ENCODE measurements at regions not wholly inside any gene's neighbourhood (a gene's known extent, or its start where the extent isn't known, plus 50 kb on each side); places are given as distances from the start of the nearest gene placed in this dataset.

- DNase-seq = no peak
Measured at GRCh38 chr5:73337586-73338255, 110.9 kb downstream of the FOXD1 start.

- DNase-seq = no peak
Measured at GRCh38 chr5:73336366-73336765, 112.2 kb downstream of the FOXD1 start.

GRCh38 chr5:73333944-73334703 is 114.5 kb downstream of the FOXD1 start:
- no peak for DNase-seq

GRCh38 chr5:73330613-73331012 is 118.0 kb downstream of the FOXD1 start:
- DNase-seq = no peak

- DNase-seq = no peak
Measured at GRCh38 chr5:73328640-73329039, 119.9 kb downstream of the FOXD1 start.

- DNase-seq = no peak
Measured at GRCh38 chr5:73327908-73328455, 120.6 kb downstream of the FOXD1 start.

DNA sequence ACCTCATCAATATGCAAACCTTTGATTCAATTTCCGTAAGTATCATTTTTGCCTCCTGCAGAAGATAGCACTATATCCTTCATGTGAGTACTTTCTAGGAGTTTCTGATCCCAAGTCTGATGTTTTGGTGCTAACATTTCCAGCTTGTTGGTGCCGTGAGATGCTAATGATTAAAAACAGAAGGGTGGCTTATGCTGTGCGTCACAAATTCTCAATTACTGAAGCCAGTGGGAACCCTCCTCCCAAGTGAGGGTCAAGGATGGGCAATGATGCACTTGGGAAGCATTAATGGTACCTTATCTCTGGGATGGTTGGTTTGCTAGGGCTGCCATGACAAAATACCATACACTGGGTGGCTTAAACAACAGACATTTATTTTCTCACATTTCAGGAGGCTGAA is 123.0 kb downstream of the FOXD1 start:
- DNase-seq = no peak

DNA sequence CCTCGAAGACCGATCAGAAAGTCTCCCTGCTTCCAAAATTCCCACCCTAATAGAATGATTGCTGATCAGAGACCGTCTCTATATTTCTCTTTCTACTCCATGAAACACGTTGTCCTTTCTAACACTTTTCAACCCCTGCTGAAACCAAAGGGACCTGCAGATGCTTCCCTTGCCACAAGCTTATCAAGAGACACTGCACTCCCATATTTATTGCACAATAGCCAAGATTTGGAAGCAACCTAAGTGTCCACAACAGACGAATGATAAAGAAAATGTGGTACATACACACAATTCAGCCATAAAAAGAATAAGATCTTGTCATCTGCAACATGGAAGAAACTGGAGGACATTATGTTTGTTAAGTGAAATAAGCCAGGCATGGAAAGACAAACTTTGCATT is 125.1 kb downstream of the FOXD1 start:
- DNase-seq = no peak

DNA sequence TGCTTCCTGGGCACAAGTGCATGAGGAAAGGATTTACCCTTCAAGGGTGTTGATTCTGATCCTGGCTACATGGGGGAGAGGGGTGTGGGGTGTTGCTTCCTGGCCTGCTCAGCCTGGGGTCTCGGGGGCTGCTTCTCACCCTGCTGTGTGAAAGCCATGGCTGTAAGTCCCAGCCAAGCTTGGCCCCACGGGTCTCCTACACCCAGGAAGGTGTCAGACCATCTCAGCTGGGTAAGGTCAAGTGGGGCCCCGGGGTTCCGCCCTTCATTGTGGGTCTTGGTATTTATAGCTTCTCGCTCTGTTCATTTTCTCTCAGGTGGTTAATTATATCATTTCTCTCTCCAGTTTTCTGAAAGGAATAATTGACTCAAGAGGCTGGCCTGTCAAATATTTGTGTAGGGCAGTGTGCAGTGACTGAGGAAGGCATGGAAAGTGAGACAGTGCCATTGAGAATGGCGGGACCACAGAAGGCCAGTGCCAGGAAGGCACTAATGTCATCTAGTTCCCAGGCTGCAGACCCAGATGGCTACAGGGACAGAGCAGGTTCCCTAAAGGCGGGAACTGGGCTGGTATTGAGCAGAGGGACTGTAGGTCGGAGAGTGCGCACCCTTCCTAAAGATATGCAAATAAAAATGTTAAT is 126.0 kb downstream of the FOXD1 start:
- DNase-seq = no peak

- no peak for DNase-seq
Measured at GRCh38 chr5:73321757-73322436, 126.7 kb downstream of the FOXD1 start.

- no peak for DNase-seq
Measured at GRCh38 chr5:73319036-73319435, 129.5 kb downstream of the FOXD1 start.

DNA sequence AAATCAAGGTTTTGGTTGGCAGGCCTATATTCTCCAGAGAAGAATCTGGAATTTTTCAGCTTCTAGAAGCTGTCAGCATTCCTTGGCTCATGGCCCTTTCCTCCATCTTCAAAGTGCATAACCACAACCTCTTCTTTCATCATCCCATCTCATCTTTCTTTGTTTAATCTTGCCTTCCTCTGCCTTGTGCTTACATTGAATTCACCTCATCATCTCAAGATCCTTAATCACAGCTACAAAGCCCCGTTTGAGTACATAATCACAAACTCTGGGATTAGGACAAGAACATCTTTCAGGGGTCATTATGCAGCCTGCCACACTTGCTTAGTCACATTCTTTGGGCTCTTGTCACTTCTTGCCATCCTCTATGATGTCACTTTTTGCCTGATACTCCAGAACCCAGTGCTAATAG is 130.3 kb downstream of the FOXD1 start:
- no peak for DNase-seq

DNA sequence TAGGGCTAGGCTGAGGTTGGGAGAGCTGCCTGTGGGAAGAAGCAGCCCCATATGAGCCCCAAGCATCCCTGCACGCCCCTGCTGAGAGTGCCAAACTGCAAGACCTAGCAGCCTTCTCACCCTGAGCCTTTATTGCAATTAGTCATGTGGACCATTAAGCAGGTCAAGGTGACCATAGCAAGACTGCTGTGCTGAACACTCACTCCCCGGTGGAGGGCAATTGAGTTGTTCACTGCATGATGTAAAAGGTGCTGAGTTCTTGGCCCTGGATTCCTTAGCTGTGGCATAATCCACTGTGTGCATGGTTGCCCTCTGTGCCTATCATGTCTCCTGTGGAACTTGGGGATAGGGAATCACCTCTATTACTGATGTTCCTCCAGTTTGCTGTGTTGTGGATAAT is 131.1 kb downstream of the FOXD1 start:
- no peak for DNase-seq

GRCh38 chr5:73314395-73315257 is 134.0 kb downstream of the FOXD1 start:
- no peak for DNase-seq

DNA sequence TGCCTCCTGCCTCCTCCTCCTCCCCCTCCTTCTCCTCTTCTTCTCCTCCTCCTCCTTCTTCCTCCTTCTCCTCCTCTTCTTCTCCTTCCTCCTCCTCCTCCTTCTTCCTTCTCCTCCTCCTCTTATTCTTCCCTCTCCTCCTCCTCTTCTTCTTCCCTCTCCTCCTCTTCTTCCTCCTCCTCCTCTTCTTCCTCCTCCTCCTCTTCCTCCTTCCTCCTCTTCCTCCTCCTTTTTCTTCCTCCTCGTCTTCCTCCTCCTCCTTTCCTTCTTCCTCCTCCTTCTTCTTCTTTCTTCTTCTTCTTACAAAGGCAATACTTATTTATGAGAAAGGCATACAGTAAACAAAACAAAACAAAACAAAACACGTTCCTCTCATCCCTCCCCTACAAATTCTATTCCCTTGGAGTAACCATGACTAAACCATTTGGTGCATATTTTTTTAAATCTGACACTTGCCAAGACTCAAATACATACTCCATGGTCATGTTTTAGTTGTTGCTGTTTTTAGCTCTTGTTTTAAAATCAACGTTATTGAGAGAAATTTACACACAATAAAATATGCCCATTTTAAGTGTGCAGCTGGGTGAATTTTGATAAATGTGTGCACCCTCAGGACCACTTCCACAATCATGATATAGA is 135.6 kb downstream of the FOXD1 start:
- no peak for DNase-seq

GRCh38 chr5:73312146-73312871 is 136.3 kb downstream of the FOXD1 start:
- no peak for DNase-seq

DNA sequence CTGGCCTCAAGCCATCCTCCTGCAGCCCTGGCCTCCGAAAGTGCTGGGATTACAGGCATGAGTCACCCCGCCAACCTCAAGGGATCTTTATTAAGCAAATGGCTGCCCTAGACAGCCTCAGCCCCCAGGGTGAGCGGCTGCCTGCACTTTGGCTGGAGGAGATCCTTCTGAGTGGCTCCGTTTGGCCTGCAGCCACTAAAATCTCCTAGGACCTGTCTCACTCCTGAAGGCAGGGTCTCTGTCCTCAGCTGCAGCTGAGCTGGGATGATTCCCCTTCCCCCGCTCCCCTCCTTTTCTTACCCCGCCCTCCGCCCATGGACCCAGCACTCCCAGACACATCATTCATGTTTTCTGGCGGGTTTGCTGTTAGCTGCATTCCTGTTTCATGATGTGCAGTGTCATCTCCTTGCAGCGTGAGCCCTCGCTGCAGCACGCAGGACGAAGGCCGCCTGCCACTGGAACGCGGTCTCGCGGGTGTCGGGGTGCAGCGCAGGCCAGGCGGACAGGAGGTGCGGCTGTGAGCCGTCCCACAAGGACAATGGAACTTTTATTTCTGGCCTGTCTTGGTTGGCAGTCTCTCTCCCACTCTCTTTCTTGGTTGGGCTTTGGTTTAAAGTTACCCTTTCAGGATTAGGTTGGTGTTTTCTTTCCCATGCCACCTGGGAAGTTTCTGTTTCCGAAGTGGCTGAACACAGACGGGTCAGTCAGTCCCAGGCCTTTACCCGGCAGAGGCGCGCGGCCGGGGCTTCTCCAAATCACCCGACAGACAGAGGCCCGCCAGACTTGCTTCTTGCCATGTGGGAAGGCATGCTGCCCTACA is 137.1 kb downstream of the FOXD1 start:
- DNase-seq = no peak

GRCh38 chr5:73307645-73308355 is 134.8 kb downstream of the TMEM174 start:
- DNase-seq = no peak

DNA sequence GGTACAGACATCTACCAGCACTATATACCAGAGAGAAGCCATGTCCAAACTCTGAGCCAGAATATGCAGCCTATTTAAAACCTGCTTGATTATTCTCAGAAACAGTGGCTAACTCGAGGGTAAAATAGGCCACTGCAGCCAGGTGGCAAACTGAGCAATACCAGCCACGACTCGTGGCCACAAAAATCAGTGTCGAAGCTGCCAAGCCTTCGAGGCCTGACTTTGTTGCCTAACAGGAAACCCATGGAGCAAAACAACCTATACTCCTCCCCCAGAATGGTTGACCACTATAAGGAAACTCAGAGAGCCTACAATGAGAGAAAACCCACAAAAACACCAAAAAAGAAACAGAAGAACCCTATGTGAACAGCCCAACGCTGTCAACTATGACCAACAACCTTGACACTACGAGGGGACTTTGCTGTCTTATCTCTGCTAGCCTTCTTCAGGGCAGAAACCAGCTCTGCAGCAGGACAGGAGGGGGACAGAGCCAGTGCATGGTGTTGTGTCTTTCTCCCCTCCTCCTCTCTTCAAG is 133.8 kb downstream of the TMEM174 start:
- no peak for DNase-seq
